ENCODE measurements at regions not wholly inside any gene's neighbourhood (a gene's known extent, or its start where the extent isn't known, plus 50 kb on each side); places are given as distances from the start of the nearest gene placed in this dataset.

DNA sequence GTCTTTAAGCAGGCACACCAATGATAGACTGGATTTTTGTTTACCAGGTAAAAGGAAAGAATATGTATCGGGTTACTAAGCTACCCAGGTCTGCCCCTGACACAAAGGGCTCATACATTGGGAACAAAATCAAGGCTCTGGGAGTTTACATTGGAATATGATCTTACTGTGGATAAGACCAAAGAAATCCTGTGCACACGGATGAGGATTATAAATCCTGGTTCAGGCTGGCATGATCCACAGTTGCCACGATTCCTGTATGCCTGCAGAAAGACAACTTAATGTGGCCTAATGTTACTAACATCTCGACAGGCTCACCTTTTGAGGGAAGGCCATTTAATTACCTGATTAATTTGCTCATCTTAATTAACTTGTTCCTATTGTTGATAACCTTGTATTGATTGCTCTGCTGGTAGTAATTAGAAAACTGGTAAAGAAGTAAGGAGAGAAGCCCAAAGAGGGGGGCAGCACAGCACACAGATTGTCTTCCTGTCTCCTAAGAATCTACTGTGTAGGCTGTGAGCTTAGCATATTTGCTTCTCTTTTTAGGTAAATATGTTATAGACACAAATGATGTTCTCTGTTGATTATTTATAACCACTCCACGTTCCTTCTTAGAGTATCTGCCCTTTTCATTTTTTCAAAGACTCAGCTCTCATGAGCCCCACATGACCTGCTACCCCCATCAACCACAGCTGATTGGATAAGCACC, 51.0 kb upstream of the TOX3 start:
- CTCF ChIA-PET = no interaction called here
- no peaks in the 10 kb centered on the region for H3K36me3 Mint-ChIP-seq (ENCODE audit: low read depth)

DNA sequence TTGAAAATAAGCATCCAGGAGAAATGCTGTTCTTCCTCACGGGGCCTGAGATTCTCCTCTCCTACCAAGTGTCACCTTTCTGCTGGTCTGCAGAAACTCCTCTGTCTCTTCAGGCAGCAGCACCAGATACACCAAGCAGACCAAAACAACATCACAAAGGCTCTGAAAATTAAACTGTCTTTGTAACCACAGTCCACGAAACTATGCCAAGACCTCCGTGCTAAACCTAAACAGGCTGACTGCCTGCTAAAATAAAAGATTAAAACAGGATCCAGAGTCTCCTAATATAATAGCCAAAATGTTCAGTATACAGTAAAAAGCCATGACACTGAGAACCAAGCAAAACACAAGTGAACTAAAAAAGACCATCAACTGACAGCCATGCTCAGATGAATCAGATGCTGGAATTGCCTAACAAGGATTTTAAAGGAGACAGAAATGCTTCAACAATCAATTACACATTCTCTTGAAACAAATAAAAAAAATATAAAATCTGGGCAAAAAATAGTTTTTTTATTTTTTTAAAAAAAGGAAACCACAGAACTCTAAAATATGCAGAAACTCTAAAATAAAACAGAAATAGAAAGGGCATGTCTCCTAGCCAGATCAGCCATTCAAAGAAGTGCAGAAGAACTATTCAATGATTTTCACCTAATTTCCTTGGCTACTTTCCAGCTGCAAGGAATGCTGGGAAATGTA, 50.3 kb upstream of the TOX3 start:
- CTCF ChIA-PET = no interaction called here
- Mint-ChIP-seq H3K4me3 (no peak overlapping the region), H3K36me3 (ENCODE audit: low read depth) (no peaks in the 10 kb centered on the region), H3K27me3 (no peaks in the 10 kb centered on the region), H3K4me1 (no peaks in the 10 kb centered on the region), H3K9me3 (no peaks in the 10 kb centered on the region), H3K27ac (no peak overlapping the region)
- no peak for DNase-seq
- POLR2A ChIA-PET = no interaction called here

More for the DNA sequence above, 51.0 kb upstream of the TOX3 start:
- Mint-ChIP-seq H3K27ac (no peak overlapping the region), H3K9me3 (no peaks in the 10 kb centered on the region), H3K4me1 (no peaks in the 10 kb centered on the region), H3K27me3 (no peaks in the 10 kb centered on the region), H3K4me3 (no peak overlapping the region)
- POLR2A ChIA-PET = no interaction called here
- no peak for DNase-seq

All from activated CD4-positive, alpha-beta T cell treated with anti-CD3 and anti-CD28 coated beads, Interleukin-2, amount 10 ng/mL, durations not matched to agents 7 days and 5 days (primary cell).